ENCODE measurements at regions not wholly inside any gene's neighbourhood (a gene's known extent, or its start where the extent isn't known, plus 50 kb on each side); places are given as distances from the start of the nearest gene placed in this dataset.

DNA sequence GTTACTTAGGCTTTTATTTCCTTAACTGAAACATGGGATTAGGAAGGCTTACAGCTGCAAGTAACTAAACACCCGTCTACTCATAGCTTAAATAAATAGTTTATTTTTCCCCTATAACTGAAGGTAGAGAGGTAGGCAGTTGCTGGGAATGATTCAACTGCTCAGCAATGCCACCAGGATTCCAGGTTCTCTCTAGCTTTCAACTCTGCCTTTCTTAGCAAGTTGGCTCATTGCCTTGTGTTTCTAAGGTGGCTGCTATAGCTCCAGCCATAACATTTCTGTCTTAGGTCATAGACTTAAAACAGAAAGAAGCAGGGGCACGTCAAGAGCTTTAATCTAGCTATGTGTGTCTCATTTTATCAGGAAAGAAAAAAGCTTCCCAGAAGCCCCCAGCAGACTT lies 103.7 kb upstream of the MDM1 start:
- H4K20me1 ChIP-seq (ENCODE audit: insufficient read depth): no peaks in the 10 kb centered on the region
- intact Hi-C loops (cut with micrococcal nuclease): no loop called here
- H3K9ac ChIP-seq (ENCODE audit: low read length): no peak overlapping the region
- no peak overlapping the region for H3K4me3 ChIP-seq (replicated peaks in 1 of 2; ENCODE audit: low read depth in 1 of 2, low read length in 2 of 2)
- H3K27me3 ChIP-seq (ENCODE audit: insufficient read depth, low read length): no peaks in the 10 kb centered on the region
- ChIA-PET CTCF (no interaction called here), POLR2A (no interaction called here), RAD21 (ENCODE audit: low non-redundant PET in 1 of 2, low total read pairs in 2 of 2, uncharacterized antibody in 2 of 2, unreplicated experiment in 2 of 2) (no interaction called here)
- H3K9me3 ChIP-seq (ENCODE audit: control insufficient read depth in 1 of 2, insufficient read depth in 1 of 2, low read depth in 1 of 2, low read length in 2 of 2): peaks cover 3 to 8% of the 10 kb centered on the region in 2 experiments; a peak in 2 of 4 replicates
- H3K4me1 ChIP-seq (ENCODE audit: control insufficient read depth in 1 of 2, insufficient read depth in 2 of 2, low read length in 2 of 2): peaks cover 0 to 6% of the 10 kb centered on the region in 2 experiments; a peak in 1 of 4 replicates
- no peak overlapping the region for H2AFZ ChIP-seq (ENCODE audit: low read depth, low read length, poor library complexity, severe bottlenecking)
- no peak overlapping the region for H3K4me2 ChIP-seq (ENCODE audit: low read length)
- H3K36me3 ChIP-seq (ENCODE audit: control insufficient read depth in 1 of 2, insufficient read depth in 2 of 2, low read length in 2 of 2): no peaks in the 10 kb centered on the region
- ATAC-seq (no peak), DNase-seq (ENCODE audit: low read depth, low spot score) (no peak)
- H3K9me2 ChIP-seq (ENCODE audit: insufficient read depth): no peaks in the 10 kb centered on the region
- TF ChIP-seq CBX3 (IDR thresholded peaks at IDR 0.05; ENCODE audit: low read depth) (no peak), POLR2A (IDR thresholded peaks at IDR 0.05; ENCODE audit: borderline replicate concordance, extremely low read depth, insufficient read depth, insufficient read length) (no peak), ZNF274 (IDR thresholded peaks at IDR 0.05; ENCODE audit: low read depth, low read length) (no peak)
- no TSS peak for BruUV-seq (replicated peaks)
- H3K27ac ChIP-seq (ENCODE audit: low read depth, low read length): no peak overlapping the region
- no peaks in the 10 kb centered on the region for H3K79me2 ChIP-seq (ENCODE audit: insufficient read depth, low read length)

DNA sequence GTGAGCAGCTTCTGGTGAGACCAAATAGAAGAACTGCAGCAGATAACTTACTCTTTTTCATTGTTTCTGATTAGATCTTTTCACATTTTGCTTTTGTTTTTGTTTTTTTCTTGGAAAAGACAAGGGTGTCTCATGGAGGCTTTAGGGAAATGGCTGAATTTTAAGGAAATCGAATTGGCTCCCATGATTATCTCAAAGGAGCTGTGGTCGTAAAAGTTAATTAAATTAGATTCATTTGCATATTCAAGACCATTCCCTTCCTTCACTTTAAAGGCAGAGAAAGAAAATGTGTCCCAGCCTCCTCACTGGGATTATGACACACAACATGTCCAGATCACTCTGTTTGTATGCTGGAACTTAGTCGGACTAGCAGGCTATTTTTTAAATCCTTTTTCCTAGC lies 106.4 kb upstream of the MDM1 start:
- no peak overlapping the region for H2AFZ ChIP-seq (ENCODE audit: low read depth, low read length, poor library complexity, severe bottlenecking)
- H3K27ac ChIP-seq (ENCODE audit: low read depth, low read length): no peak overlapping the region
- H3K36me3 ChIP-seq (ENCODE audit: control insufficient read depth in 1 of 2, insufficient read depth in 2 of 2, low read length in 2 of 2): no peaks in the 10 kb centered on the region
- RAD21 ChIA-PET (ENCODE audit: low non-redundant PET in 1 of 2, low total read pairs in 2 of 2, uncharacterized antibody in 2 of 2, unreplicated experiment in 2 of 2): no interaction called here
- no peak overlapping the region for H3K4me3 ChIP-seq (replicated peaks in 1 of 2; ENCODE audit: low read depth in 1 of 2, low read length in 2 of 2)
- H3K9me3 ChIP-seq (ENCODE audit: control insufficient read depth in 1 of 2, insufficient read depth in 1 of 2, low read depth in 1 of 2, low read length in 2 of 2): peaks cover 3 to 8% of the 10 kb centered on the region in 2 experiments; a peak in 2 of 4 replicates
- H3K4me1 ChIP-seq (ENCODE audit: control insufficient read depth in 1 of 2, insufficient read depth in 2 of 2, low read length in 2 of 2): peaks cover 0 to 6% of the 10 kb centered on the region in 2 experiments; a peak in 1 of 4 replicates
- no peaks in the 10 kb centered on the region for H4K20me1 ChIP-seq (ENCODE audit: insufficient read depth)
- H3K4me2 ChIP-seq (ENCODE audit: low read length): no peak overlapping the region
- no peaks in the 10 kb centered on the region for H3K27me3 ChIP-seq (ENCODE audit: insufficient read depth, low read length)
- POLR2A ChIA-PET: no interaction called here
- H3K9me2 ChIP-seq (ENCODE audit: insufficient read depth): no peaks in the 10 kb centered on the region
- BruUV-seq (replicated peaks): no TSS peak
- no peaks in the 10 kb centered on the region for H3K79me2 ChIP-seq (ENCODE audit: insufficient read depth, low read length)
- intact Hi-C loops (cut with micrococcal nuclease): no loop called here
- CTCF ChIA-PET: no interaction called here
- no peak overlapping the region for H3K9ac ChIP-seq (ENCODE audit: low read length)
- no peak for DNase-seq (ENCODE audit: low read depth, low spot score)
- no peak for ATAC-seq
- TF ChIP-seq EZH2phosphoT487 (IDR thresholded peaks at IDR 0.05; ENCODE audit: borderline replicate concordance) (no peak), YY1 (IDR thresholded peaks at IDR 0.05; ENCODE audit: extremely low read depth, insufficient replicate concordance, low read depth, low read length) (no peak), ZFX (IDR thresholded peaks at IDR 0.05) (no peak), SP1 (IDR thresholded peaks at IDR 0.05; ENCODE audit: low read depth) (no peak), EGR1 (IDR thresholded peaks at IDR 0.05; ENCODE audit: low read depth) (no peak), RAD21 (IDR thresholded peaks at IDR 0.05; ENCODE audit: low read depth) (no peak), POLR2AphosphoS5 (IDR thresholded peaks at IDR 0.05; ENCODE audit: low read depth, low read length) (no peak), CBX3 (IDR thresholded peaks at IDR 0.05; ENCODE audit: low read depth) (no peak), FOSL1 (IDR thresholded peaks at IDR 0.05; ENCODE audit: low read depth) (no peak)
- TF ChIP-seq, protein P1, sequence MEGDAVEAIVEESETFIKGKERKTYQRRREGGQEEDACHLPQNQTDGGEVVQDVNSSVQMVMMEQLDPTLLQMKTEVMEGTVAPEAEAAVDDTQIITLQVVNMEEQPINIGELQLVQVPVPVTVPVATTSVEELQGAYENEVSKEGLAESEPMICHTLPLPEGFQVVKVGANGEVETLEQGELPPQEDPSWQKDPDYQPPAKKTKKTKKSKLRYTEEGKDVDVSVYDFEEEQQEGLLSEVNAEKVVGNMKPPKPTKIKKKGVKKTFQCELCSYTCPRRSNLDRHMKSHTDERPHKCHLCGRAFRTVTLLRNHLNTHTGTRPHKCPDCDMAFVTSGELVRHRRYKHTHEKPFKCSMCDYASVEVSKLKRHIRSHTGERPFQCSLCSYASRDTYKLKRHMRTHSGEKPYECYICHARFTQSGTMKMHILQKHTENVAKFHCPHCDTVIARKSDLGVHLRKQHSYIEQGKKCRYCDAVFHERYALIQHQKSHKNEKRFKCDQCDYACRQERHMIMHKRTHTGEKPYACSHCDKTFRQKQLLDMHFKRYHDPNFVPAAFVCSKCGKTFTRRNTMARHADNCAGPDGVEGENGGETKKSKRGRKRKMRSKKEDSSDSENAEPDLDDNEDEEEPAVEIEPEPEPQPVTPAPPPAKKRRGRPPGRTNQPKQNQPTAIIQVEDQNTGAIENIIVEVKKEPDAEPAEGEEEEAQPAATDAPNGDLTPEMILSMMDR (IDR thresholded peaks at IDR 0.05 in 2 of 3, conservative IDR thresholded peaks at IDR 0.05 in 1 of 3; ENCODE audit: borderline replicate concordance in 1 of 3, insufficient read depth in 1 of 3, low read depth in 2 of 3, low read length in 2 of 3): no peak
- TF ChIP-seq, protein P2, sequence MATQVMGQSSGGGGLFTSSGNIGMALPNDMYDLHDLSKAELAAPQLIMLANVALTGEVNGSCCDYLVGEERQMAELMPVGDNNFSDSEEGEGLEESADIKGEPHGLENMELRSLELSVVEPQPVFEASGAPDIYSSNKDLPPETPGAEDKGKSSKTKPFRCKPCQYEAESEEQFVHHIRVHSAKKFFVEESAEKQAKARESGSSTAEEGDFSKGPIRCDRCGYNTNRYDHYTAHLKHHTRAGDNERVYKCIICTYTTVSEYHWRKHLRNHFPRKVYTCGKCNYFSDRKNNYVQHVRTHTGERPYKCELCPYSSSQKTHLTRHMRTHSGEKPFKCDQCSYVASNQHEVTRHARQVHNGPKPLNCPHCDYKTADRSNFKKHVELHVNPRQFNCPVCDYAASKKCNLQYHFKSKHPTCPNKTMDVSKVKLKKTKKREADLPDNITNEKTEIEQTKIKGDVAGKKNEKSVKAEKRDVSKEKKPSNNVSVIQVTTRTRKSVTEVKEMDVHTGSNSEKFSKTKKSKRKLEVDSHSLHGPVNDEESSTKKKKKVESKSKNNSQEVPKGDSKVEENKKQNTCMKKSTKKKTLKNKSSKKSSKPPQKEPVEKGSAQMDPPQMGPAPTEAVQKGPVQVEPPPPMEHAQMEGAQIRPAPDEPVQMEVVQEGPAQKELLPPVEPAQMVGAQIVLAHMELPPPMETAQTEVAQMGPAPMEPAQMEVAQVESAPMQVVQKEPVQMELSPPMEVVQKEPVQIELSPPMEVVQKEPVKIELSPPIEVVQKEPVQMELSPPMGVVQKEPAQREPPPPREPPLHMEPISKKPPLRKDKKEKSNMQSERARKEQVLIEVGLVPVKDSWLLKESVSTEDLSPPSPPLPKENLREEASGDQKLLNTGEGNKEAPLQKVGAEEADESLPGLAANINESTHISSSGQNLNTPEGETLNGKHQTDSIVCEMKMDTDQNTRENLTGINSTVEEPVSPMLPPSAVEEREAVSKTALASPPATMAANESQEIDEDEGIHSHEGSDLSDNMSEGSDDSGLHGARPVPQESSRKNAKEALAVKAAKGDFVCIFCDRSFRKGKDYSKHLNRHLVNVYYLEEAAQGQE (IDR thresholded peaks at IDR 0.05; ENCODE audit: low read depth): no peak
- TF ChIP-seq, protein P3, sequence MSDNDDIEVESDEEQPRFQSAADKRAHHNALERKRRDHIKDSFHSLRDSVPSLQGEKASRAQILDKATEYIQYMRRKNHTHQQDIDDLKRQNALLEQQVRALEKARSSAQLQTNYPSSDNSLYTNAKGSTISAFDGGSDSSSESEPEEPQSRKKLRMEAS (IDR thresholded peaks at IDR 0.05): no peak
